Adrenal gland (tissue), 9 donors: ENCODE measurements at regions not wholly inside any gene's neighbourhood (a gene's known extent, or its start where the extent isn't known, plus 50 kb on each side); places are given as distances from the start of the nearest gene placed in this dataset.

Experiments used
- DNase-seq, 7 donors: peaks; one replicate each; pipeline ENCODE4 v3.0.0-alpha.2; 2019 to 2020
- H3K27ac ChIP-seq, 5 donors: fragments of 200-600 bp; sonication (generic) in 4 of 5; 1 replicate in 3 of 5; 2 replicates in 2 of 5; pipeline versions ENCODE4 v1.5.1 to v1.8.0; 2016 to 2020; ENCODE audit warnings: mild to moderate bottlenecking in 1 of 5
- H3K27me3 ChIP-seq: fragments of 200-600 bp; 2 replicates; pipeline ENCODE4 v1.8.0; 2021
- H3K36me3 ChIP-seq, 2 donors: fragments of 200-600 bp; replicated peaks in 1 of 2; 1 replicate in 1 of 2; 2 replicates in 1 of 2; pipeline versions ENCODE4 v1.5.1 to v1.8.0; 2018 to 2022
- H3K4me1 ChIP-seq, 2 donors: fragments of 200-600 bp; replicated peaks in 1 of 2; 1 replicate in 1 of 2; 2 replicates in 1 of 2; pipeline versions ENCODE4 v1.5.1 to v1.8.0; 2018 to 2021
- H3K4me3 ChIP-seq, 4 donors: fragments of 200-600 bp; sonication (generic) in 3 of 4; one replicate each; pipeline ENCODE4 v1.5.1; 2016 to 2018
- H3K9me3 ChIP-seq, 3 donors: fragments of 200-600 bp; sonication (generic) in 1 of 3; replicated peaks in 1 of 3; 1 replicate in 2 of 3; 2 replicates in 1 of 3; pipeline versions ENCODE4 v1.5.1 to v1.8.0; 2016 to 2021
- CTCF ChIP-seq, 6 experiments: fragments of 450-650 bp in 4 of 6; fragments of 200-600 bp in 2 of 6; sonication (generic) in 1 of 6; IDR thresholded peaks; 1 replicate in 5 of 6; 2 replicates in 1 of 6; pipeline versions ENCODE4 v1.5.1 to v1.8.0; 2016 to 2021; ENCODE audit warnings: antibody characterized with exemption in 6 of 6, mild to moderate bottlenecking in 2 of 6, moderate library complexity in 1 of 6
- POLR2A ChIP-seq, 2 donors: fragments of 450-650 bp; IDR thresholded peaks; one replicate each; pipeline ENCODE4 v1.6.1; 2017; ENCODE audit warnings: antibody characterized with exemption in 2 of 2, mild to moderate bottlenecking in 2 of 2, moderate library complexity in 1 of 2
- WGBS, 4 donors: extraction: QIAGEN DNeasy Blood & Tissue Kit in 2 of 4; methylation state at CpG; one replicate each; pipeline versions ENCODE4 v1.1.5 to v1.1.7; 2013 to 2017; 5-methylcytosine and 5-hydroxymethylcytosine counted together
- intact Hi-C, 2 donors: fragments of 100-400 bp; cut with DNase I; formaldehyde crosslinking; loops; one replicate each; pipeline versions ENCODE4 v1.14.1 to v1.15.0; 2022 to 2023
- donor health status: healthy with polysubstance abuse.
- donor health status: Bipolar disorder and iron deficiency.
- donor health status: DM: yes; HTN: yes; CAD: no.
- donor health status: DM: no; HTN: no; CAD: no.
- donor health status: DM: no; HTN: no; CAD: no.

GRCh38 chr2:37796481-37796880 is 125.0 kb upstream of the CDC42EP3 start:
- WGBS, 4 donors = 88 to 91% (median 89%) methylated on average over 4 of the region's 4 CpGs
- intact Hi-C loops = no loop called here
- DNase-seq = no peak
- Histone ChIP-seq H3K27me3 (no peaks in the 10 kb centered on the region), H3K36me3 (no peaks in the 10 kb centered on the region), H3K4me3 (no peak overlapping the region), H3K27ac (no peak overlapping the region), H3K9me3 (no peaks in the 10 kb centered on the region), H3K4me1 (no peaks in the 10 kb centered on the region)
- TF ChIP-seq POLR2A (IDR thresholded peaks at IDR 0.05) (no peak), CTCF (IDR thresholded peaks at IDR 0.05) (no peak)

GRCh38 chr2:37797081-37797480 is 125.6 kb upstream of the CDC42EP3 start:
- Histone ChIP-seq H3K27me3 (no peaks in the 10 kb centered on the region), H3K27ac (no peak overlapping the region), H3K36me3 (no peaks in the 10 kb centered on the region), H3K4me1 (no peaks in the 10 kb centered on the region), H3K9me3 (no peaks in the 10 kb centered on the region), H3K4me3 (no peak overlapping the region)
- intact Hi-C loops = no loop called here
- no peak for TF ChIP-seq CTCF (IDR thresholded peaks at IDR 0.05)
- TF ChIP-seq POLR2A (IDR thresholded peaks at IDR 0.05) = no peak
- 77 to 86% (median 79%) methylated on average over 3 of the region's 3 CpGs for WGBS, 4 donors
- DNase-seq = no peak

- intact Hi-C loops = no loop called here
- no peak overlapping the region for H3K4me3 ChIP-seq
- no peak for TF ChIP-seq POLR2A (IDR thresholded peaks at IDR 0.05)
- no peak for TF ChIP-seq CTCF (IDR thresholded peaks at IDR 0.05)
- no peaks in the 10 kb centered on the region for H3K36me3 ChIP-seq
- H3K9me3 ChIP-seq = no peaks in the 10 kb centered on the region
- no peak overlapping the region for H3K27ac ChIP-seq
- H3K4me1 ChIP-seq = no peaks in the 10 kb centered on the region
- DNase-seq = no peak
- H3K27me3 ChIP-seq = no peaks in the 10 kb centered on the region
Observed at GRCh38 chr2:37798315-37799005, 126.6 kb upstream of the RMDN2 start.

GRCh38 chr2:37800176-37800858 is 124.8 kb upstream of the RMDN2 start:
- whole genome bisulfite sequencing, 4 donors = 85 to 96% (median 90%) methylated on average over 2 of the region's 2 CpGs
- DNase-seq = no peak
- no peaks in the 10 kb centered on the region for H3K36me3 ChIP-seq
- TF ChIP-seq POLR2A (IDR thresholded peaks at IDR 0.05) = no peak
- no peak for TF ChIP-seq CTCF (IDR thresholded peaks at IDR 0.05)
- intact Hi-C loops = no loop called here
- H3K4me3 ChIP-seq = no peak overlapping the region
- no peaks in the 10 kb centered on the region for H3K4me1 ChIP-seq
- no peaks in the 10 kb centered on the region for H3K27me3 ChIP-seq
- H3K27ac ChIP-seq = no peak overlapping the region
- no peaks in the 10 kb centered on the region for H3K9me3 ChIP-seq
